ENCODE measurements at regions not wholly inside any gene's neighbourhood (a gene's known extent, or its start where the extent isn't known, plus 50 kb on each side); places are given as distances from the start of the nearest gene placed in this dataset.

GRCh38 chr9:6086006-6086655 is 70.7 kb upstream of the RANBP6 start:
- Mint-ChIP-seq H3K4me1 (peaks cover 0 to 4% (median 0%) of the 10 kb centered on the region in 4 donors), H3K27me3 (peaks cover 30% of the 10 kb centered on the region), H3K27ac (no peak overlapping the region), H3K9me3 (peaks cover 0 to 2% (median 0%) of the 10 kb centered on the region in 7 donors), H3K36me3 (no peaks in the 10 kb centered on the region), H3K4me3 (no peak overlapping the region)
- H3K9me3 ChIP-seq (ENCODE audit: control insufficient read depth in 2 of 2, low read length in 2 of 2) = no peaks in the 10 kb centered on the region
- DNase-seq (no peak), ATAC-seq (ENCODE audit: low read depth in 2 of 2) (no peak)
- H3K36me3 ChIP-seq (ENCODE audit: control insufficient read depth, insufficient read depth, low read length) = no peaks in the 10 kb centered on the region
- peaks cover 6% of the 10 kb centered on the region for H3K27me3 ChIP-seq (ENCODE audit: control insufficient read depth, insufficient read depth, low read length)
- H3K27ac ChIP-seq (ENCODE audit: insufficient read depth, low read length, poor library complexity, severe bottlenecking) = no peak overlapping the region
- H3K4me3 ChIP-seq (ENCODE audit: low read depth, low read length) = no peak overlapping the region
- H3K4me1 ChIP-seq (ENCODE audit: control insufficient read depth, insufficient read depth, low read length, poor library complexity, severe bottlenecking) = no peaks in the 10 kb centered on the region

DNA sequence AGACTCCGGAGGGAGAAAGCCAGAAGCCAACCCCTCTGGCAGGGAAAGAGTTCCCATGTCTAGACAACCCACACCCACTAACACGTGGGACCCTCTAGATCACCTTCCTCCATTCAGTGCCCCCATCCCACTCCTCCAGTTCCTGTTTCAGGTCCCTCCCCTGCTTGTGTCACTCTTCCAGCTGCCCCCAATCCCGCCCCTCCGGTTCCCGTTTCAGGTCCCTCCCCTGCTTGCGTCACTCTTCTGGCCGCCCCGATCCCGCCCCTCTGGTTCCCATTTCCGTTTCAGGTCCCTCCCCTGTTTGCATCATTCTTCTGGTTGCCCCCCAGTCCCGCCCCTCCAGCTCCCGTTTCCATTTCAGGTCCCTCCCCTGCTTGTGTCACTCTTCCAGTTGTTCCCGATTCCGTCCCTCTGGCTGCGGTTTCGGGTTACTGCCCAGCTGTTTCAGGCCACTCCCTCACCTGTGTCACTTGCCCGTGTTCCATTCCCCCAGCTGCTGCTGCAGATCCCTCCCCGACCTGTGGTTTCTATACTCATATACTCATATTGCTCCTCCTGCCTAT is 64.8 kb upstream of the RANBP6 start:
- no peaks in the 10 kb centered on the region for H3K27me3 ChIP-seq (ENCODE audit: control insufficient read depth, insufficient read depth, low read length)
- H3K9me3 ChIP-seq (ENCODE audit: control insufficient read depth in 2 of 2, low read length in 2 of 2) = no peaks in the 10 kb centered on the region
- peak overlapping the region; percentile 76 for H3K4me3 ChIP-seq (ENCODE audit: low read depth, low read length)
- no peak overlapping the region for H3K27ac ChIP-seq (ENCODE audit: insufficient read depth, low read length, poor library complexity, severe bottlenecking)
- H3K36me3 ChIP-seq (ENCODE audit: control insufficient read depth, insufficient read depth, low read length) = no peaks in the 10 kb centered on the region
- peaks cover 0 to 9% (median 8%) of the 10 kb centered on the region in 4 donors for H3K4me1 Mint-ChIP-seq
- peaks cover 23% of the 10 kb centered on the region for H3K27me3 Mint-ChIP-seq
- H3K9me3 Mint-ChIP-seq = peaks cover 0 to 4% (median 0%) of the 10 kb centered on the region in 7 donors
- H3K4me1 ChIP-seq (ENCODE audit: control insufficient read depth, insufficient read depth, low read length, poor library complexity, severe bottlenecking) = no peaks in the 10 kb centered on the region
- peak; percentile 57 to 79 for ATAC-seq (ENCODE audit: low read depth in 2 of 2)
- peak overlapping the region; percentile 48 to 91 (median 88) for H3K4me3 Mint-ChIP-seq
- H3K27ac Mint-ChIP-seq = peak overlapping the region; percentile 75 to 93 (median 90)
- H3K36me3 Mint-ChIP-seq = no peaks in the 10 kb centered on the region
- peak; percentile 27 to 76 (median 41) for DNase-seq

GRCh38 chr9:6079386-6079785 is 64.0 kb upstream of the RANBP6 start:
- peaks cover 0 to 9% (median 8%) of the 10 kb centered on the region in 4 donors for H3K4me1 Mint-ChIP-seq

GRCh38 chr9:6078382-6079105 is 63.1 kb upstream of the RANBP6 start:
- H3K9me3 ChIP-seq (ENCODE audit: control insufficient read depth in 2 of 2, low read length in 2 of 2) = no peaks in the 10 kb centered on the region
- no peak overlapping the region for H3K27ac Mint-ChIP-seq
- no peaks in the 10 kb centered on the region for H3K4me1 ChIP-seq (ENCODE audit: control insufficient read depth, insufficient read depth, low read length, poor library complexity, severe bottlenecking)
- no peak overlapping the region for H3K4me3 ChIP-seq (ENCODE audit: low read depth, low read length)
- no peaks in the 10 kb centered on the region for H3K27me3 ChIP-seq (ENCODE audit: control insufficient read depth, insufficient read depth, low read length)
- peaks cover 0 to 9% (median 8%) of the 10 kb centered on the region in 4 donors for H3K4me1 Mint-ChIP-seq
- peaks cover 0 to 4% (median 0%) of the 10 kb centered on the region in 7 donors for H3K9me3 Mint-ChIP-seq
- peaks cover 16% of the 10 kb centered on the region for H3K27me3 Mint-ChIP-seq
- DNase-seq (no peak), ATAC-seq (ENCODE audit: low read depth in 2 of 2) (no peak)
- H3K27ac ChIP-seq (ENCODE audit: insufficient read depth, low read length, poor library complexity, severe bottlenecking) = no peak overlapping the region
- H3K4me3 Mint-ChIP-seq = peak overlapping the region in 1 of 4 donors; percentile 2
- H3K36me3 ChIP-seq (ENCODE audit: control insufficient read depth, insufficient read depth, low read length) = no peaks in the 10 kb centered on the region
- no peaks in the 10 kb centered on the region for H3K36me3 Mint-ChIP-seq

More at GRCh38 chr9:6079386-6079785, 64.0 kb upstream of the RANBP6 start:
- H3K36me3 Mint-ChIP-seq = no peaks in the 10 kb centered on the region
- Histone ChIP-seq H3K27ac (ENCODE audit: insufficient read depth, low read length, poor library complexity, severe bottlenecking) (no peak overlapping the region), H3K9me3 (ENCODE audit: control insufficient read depth in 2 of 2, low read length in 2 of 2) (no peaks in the 10 kb centered on the region), H3K4me1 (ENCODE audit: control insufficient read depth, insufficient read depth, low read length, poor library complexity, severe bottlenecking) (no peaks in the 10 kb centered on the region), H3K27me3 (ENCODE audit: control insufficient read depth, insufficient read depth, low read length) (no peaks in the 10 kb centered on the region), H3K4me3 (ENCODE audit: low read depth, low read length) (peak overlapping the region; percentile 76), H3K36me3 (ENCODE audit: control insufficient read depth, insufficient read depth, low read length) (no peaks in the 10 kb centered on the region)
- peak overlapping the region in 1 of 3 donors; percentile 72 for H3K27ac Mint-ChIP-seq
- H3K9me3 Mint-ChIP-seq = peaks cover 0 to 4% (median 0%) of the 10 kb centered on the region in 7 donors
- H3K27me3 Mint-ChIP-seq = peaks cover 16% of the 10 kb centered on the region
- peak overlapping the region in 3 of 4 donors; percentile 40 to 91 (median 85) for H3K4me3 Mint-ChIP-seq
- ATAC-seq (ENCODE audit: low read depth in 2 of 2) = no peak
- no peak for DNase-seq

GRCh38 chr9:6076851-6077250 is 61.4 kb upstream of the RANBP6 start:
- H3K4me3 Mint-ChIP-seq = peak overlapping the region in 1 of 4 donors; percentile 7
- no peaks in the 10 kb centered on the region for H3K36me3 Mint-ChIP-seq
- ATAC-seq (ENCODE audit: low read depth in 2 of 2) (no peak), DNase-seq (no peak)
- peaks cover 0 to 6% (median 0%) of the 10 kb centered on the region in 7 donors for H3K9me3 Mint-ChIP-seq
- peaks cover 0 to 9% (median 8%) of the 10 kb centered on the region in 4 donors for H3K4me1 Mint-ChIP-seq
- Histone ChIP-seq H3K4me1 (ENCODE audit: control insufficient read depth, insufficient read depth, low read length, poor library complexity, severe bottlenecking) (no peaks in the 10 kb centered on the region), H3K27ac (ENCODE audit: insufficient read depth, low read length, poor library complexity, severe bottlenecking) (no peak overlapping the region), H3K4me3 (ENCODE audit: low read depth, low read length) (no peak overlapping the region), H3K27me3 (ENCODE audit: control insufficient read depth, insufficient read depth, low read length) (no peaks in the 10 kb centered on the region), H3K36me3 (ENCODE audit: control insufficient read depth, insufficient read depth, low read length) (no peaks in the 10 kb centered on the region), H3K9me3 (ENCODE audit: control insufficient read depth in 2 of 2, low read length in 2 of 2) (no peaks in the 10 kb centered on the region)
- H3K27me3 Mint-ChIP-seq = peaks cover 16% of the 10 kb centered on the region
- no peak overlapping the region for H3K27ac Mint-ChIP-seq

DNA sequence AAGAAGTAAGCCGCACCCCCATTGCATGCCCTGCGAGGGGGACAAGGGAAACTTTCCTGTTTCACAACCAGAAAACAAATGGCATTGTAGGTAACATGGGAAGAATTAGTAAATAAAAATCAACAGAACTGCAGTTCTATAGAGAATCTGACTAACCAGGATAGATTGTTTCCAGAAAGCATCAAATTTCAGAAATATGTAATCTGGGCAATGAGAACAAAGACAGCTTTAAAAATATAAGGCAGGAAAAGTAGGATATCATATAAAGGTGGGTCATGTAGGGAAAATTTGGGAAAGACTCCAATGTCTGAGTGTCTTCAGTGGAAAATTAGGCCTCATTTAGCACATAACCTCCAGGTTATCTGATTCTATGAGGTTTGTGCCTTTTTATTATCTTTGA is 58.3 kb upstream of the RANBP6 start:
- no peak overlapping the region for H3K4me3 Mint-ChIP-seq
- no peak overlapping the region for H3K4me3 ChIP-seq (ENCODE audit: low read depth, low read length)
- H3K27me3 Mint-ChIP-seq = peaks cover 7% of the 10 kb centered on the region
- H3K36me3 ChIP-seq (ENCODE audit: control insufficient read depth, insufficient read depth, low read length) = no peaks in the 10 kb centered on the region
- H3K27ac Mint-ChIP-seq = no peak overlapping the region
- DNase-seq (no peak), ATAC-seq (ENCODE audit: low read depth in 2 of 2) (no peak)
- H3K9me3 Mint-ChIP-seq = peaks cover 0 to 6% (median 0%) of the 10 kb centered on the region in 7 donors
- H3K36me3 Mint-ChIP-seq = no peaks in the 10 kb centered on the region
- peaks cover 4 to 14% (median 10%) of the 10 kb centered on the region in 4 donors for H3K4me1 Mint-ChIP-seq
- peaks cover 9% of the 10 kb centered on the region for H3K4me1 ChIP-seq (ENCODE audit: control insufficient read depth, insufficient read depth, low read length, poor library complexity, severe bottlenecking)
- no peaks in the 10 kb centered on the region for H3K27me3 ChIP-seq (ENCODE audit: control insufficient read depth, insufficient read depth, low read length)
- H3K27ac ChIP-seq (ENCODE audit: insufficient read depth, low read length, poor library complexity, severe bottlenecking) = no peak overlapping the region
- H3K9me3 ChIP-seq (ENCODE audit: control insufficient read depth in 2 of 2, low read length in 2 of 2) = no peaks in the 10 kb centered on the region

DNA sequence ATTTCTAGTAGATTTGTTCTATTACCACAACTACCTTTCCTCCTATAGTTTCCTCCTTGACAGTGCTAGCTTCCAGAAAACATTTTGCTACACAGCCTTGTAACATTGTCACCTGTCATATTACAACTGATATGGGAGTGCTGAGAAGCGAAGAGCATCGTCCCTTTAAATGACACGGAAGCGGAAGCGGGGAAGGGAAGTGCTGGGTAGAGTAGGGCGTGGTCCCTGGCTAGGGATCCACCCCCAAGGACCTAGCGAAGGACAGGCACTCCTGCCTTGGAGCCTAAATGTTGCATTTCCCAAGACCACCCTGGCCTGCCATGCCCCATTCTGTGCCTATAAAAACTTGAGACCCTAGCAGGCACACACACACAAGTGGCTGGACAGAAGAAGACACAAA is 57.4 kb upstream of the RANBP6 start:
- Histone ChIP-seq H3K4me3 (ENCODE audit: low read depth, low read length) (no peak overlapping the region), H3K9me3 (ENCODE audit: control insufficient read depth in 2 of 2, low read length in 2 of 2) (no peaks in the 10 kb centered on the region), H3K27me3 (ENCODE audit: control insufficient read depth, insufficient read depth, low read length) (no peaks in the 10 kb centered on the region), H3K36me3 (ENCODE audit: control insufficient read depth, insufficient read depth, low read length) (no peaks in the 10 kb centered on the region), H3K27ac (ENCODE audit: insufficient read depth, low read length, poor library complexity, severe bottlenecking) (no peak overlapping the region), H3K4me1 (ENCODE audit: control insufficient read depth, insufficient read depth, low read length, poor library complexity, severe bottlenecking) (peaks cover 9% of the 10 kb centered on the region)
- Mint-ChIP-seq H3K9me3 (peaks cover 0 to 6% (median 0%) of the 10 kb centered on the region in 7 donors), H3K4me3 (no peak overlapping the region), H3K36me3 (no peaks in the 10 kb centered on the region), H3K27me3 (no peaks in the 10 kb centered on the region), H3K27ac (peak overlapping the region in 2 of 3 donors; percentile 1 to 7), H3K4me1 (peaks cover 6 to 18% (median 13%) of the 10 kb centered on the region in 4 donors)
- DNase-seq (no peak), ATAC-seq (ENCODE audit: low read depth in 2 of 2) (no peak)
